ENCODE measurements at regions not wholly inside any gene's neighbourhood (a gene's known extent, or its start where the extent isn't known, plus 50 kb on each side); places are given as distances from the start of the nearest gene placed in this dataset.
"Not testable (repeated sequence)": the region's sequence is repeated elsewhere in the genome, so short reads cannot be mapped to it uniquely, and the experiment has no call there.

- DNase-seq (ENCODE audit: low spot score) = no peak
Observed at GRCh38 chr11:21928847-21929246, 264.0 kb upstream of the ANO5 start.

GRCh38 chr11:21930408-21930807, 262.5 kb upstream of the ANO5 start:
- no peak for DNase-seq (ENCODE audit: low spot score)

- no peak for DNase-seq (ENCODE audit: low spot score)
Observed at GRCh38 chr11:21931436-21932101, 261.3 kb upstream of the ANO5 start.

GRCh38 chr11:21933095-21933494, 259.8 kb upstream of the ANO5 start:
- no peak for DNase-seq (ENCODE audit: low spot score)

- DNase-seq (ENCODE audit: low spot score) = no peak
Observed at GRCh38 chr11:21944577-21944976, 248.3 kb upstream of the ANO5 start.

- DNase-seq (ENCODE audit: low spot score) = no peak
Observed at GRCh38 chr11:21948876-21949275, 244.0 kb upstream of the ANO5 start.

GRCh38 chr11:21949763-21950413, 243.0 kb upstream of the ANO5 start:
- DNase-seq (ENCODE audit: low spot score) = no peak

GRCh38 chr11:21963013-21963412, 229.9 kb upstream of the ANO5 start:
- DNase-seq (ENCODE audit: low spot score) = no peak

- no peak for DNase-seq (ENCODE audit: low spot score)
Observed at GRCh38 chr11:21965221-21965620, 227.7 kb upstream of the ANO5 start.

- DNase-seq (ENCODE audit: low spot score) = no peak
Observed at GRCh38 chr11:21968702-21969101, 224.2 kb upstream of the ANO5 start.

- DNase-seq (ENCODE audit: low spot score) = no peak
Observed at GRCh38 chr11:21969841-21970240, 223.0 kb upstream of the ANO5 start.

- no peak for DNase-seq (ENCODE audit: low spot score)
Observed at GRCh38 chr11:21975242-21975641, 217.6 kb upstream of the ANO5 start.

GRCh38 chr11:21976210-21976609, 216.7 kb upstream of the ANO5 start:
- no peak for DNase-seq (ENCODE audit: low spot score)

- no peak for DNase-seq (ENCODE audit: low spot score)
Observed at GRCh38 chr11:21983431-21983830, 209.5 kb upstream of the ANO5 start.

GRCh38 chr11:21986361-21986760, 206.5 kb upstream of the ANO5 start:
- DNase-seq (ENCODE audit: low spot score) = no peak

GRCh38 chr11:21987261-21987660, 205.6 kb upstream of the ANO5 start:
- DNase-seq (ENCODE audit: low spot score) = no peak

GRCh38 chr11:21988477-21988876, 204.4 kb upstream of the ANO5 start:
- no peak for DNase-seq (ENCODE audit: low spot score)

GRCh38 chr11:22001803-22002202, 191.1 kb upstream of the ANO5 start:
- DNase-seq (ENCODE audit: low spot score) = not testable (repeated sequence)

GRCh38 chr11:22006901-22007300, 186.0 kb upstream of the ANO5 start:
- DNase-seq (ENCODE audit: low spot score) = no peak

- DNase-seq (ENCODE audit: low spot score) = no peak
Observed at GRCh38 chr11:22031791-22032190, 161.1 kb upstream of the ANO5 start.

- DNase-seq (ENCODE audit: low spot score) = no peak
Observed at GRCh38 chr11:22037505-22037904, 155.4 kb upstream of the ANO5 start.

- DNase-seq (ENCODE audit: low spot score) = no peak
Observed at GRCh38 chr11:22041039-22041438, 151.8 kb upstream of the ANO5 start.

- DNase-seq (ENCODE audit: low spot score) = no peak
Observed at GRCh38 chr11:22042081-22042480, 150.8 kb upstream of the ANO5 start.

GRCh38 chr11:22044126-22044525, 148.8 kb upstream of the ANO5 start:
- no peak for DNase-seq (ENCODE audit: low spot score)
